GM18507 (cell line): ENCODE measurements at regions not wholly inside any gene's neighbourhood (a gene's known extent, or its start where the extent isn't known, plus 50 kb on each side); places are given as distances from the start of the nearest gene placed in this dataset.

ENCODE experiments used
- DNase-seq: peaks from one replicate; pipeline ENCODE4 v3.0.0; 2011; ENCODE audit warnings: low read depth; ENCODE audit not compliant: insufficient read length; ENCODE audit errors: extremely low spot score
- FAIRE-seq: peaks from 2 replicates; lab custom pipeline; 2011; peaks lifted over from hg19 to GRCh38; lab: Jason Lieb, UNC

- FAIRE-seq (no peak), DNase-seq (no peak)
These were observed 545.6 kb downstream of the AJAP1 start for GRCh38 chr1:5200006-5200405.

- DNase-seq: no peak
- FAIRE-seq: no peak
These were observed 543.9 kb downstream of the AJAP1 start for GRCh38 chr1:5198328-5198727.

GRCh38 chr1:5191470-5191869 lies 537.1 kb downstream of the AJAP1 start:
- no peak for FAIRE-seq
- DNase-seq: no peak

- no peak for FAIRE-seq
- DNase-seq: no peak
These were observed 535.0 kb downstream of the AJAP1 start for GRCh38 chr1:5189384-5189783.

GRCh38 chr1:5165762-5166161 lies 511.4 kb downstream of the AJAP1 start:
- no peak for DNase-seq
- no peak for FAIRE-seq

GRCh38 chr1:5164158-5164557 lies 509.7 kb downstream of the AJAP1 start:
- FAIRE-seq: no peak
- DNase-seq: no peak

- no peak for FAIRE-seq
These were observed 507.0 kb downstream of the AJAP1 start for GRCh38 chr1:5161372-5161771.

GRCh38 chr1:5157175-5157574 lies 502.8 kb downstream of the AJAP1 start:
- DNase-seq (no peak), FAIRE-seq (no peak)

More at GRCh38 chr1:5161372-5161771, 507.0 kb downstream of the AJAP1 start:
- DNase-seq: no peak

- DNase-seq (no peak), FAIRE-seq (no peak)
These were observed 502.2 kb downstream of the AJAP1 start for GRCh38 chr1:5156416-5157120.

GRCh38 chr1:5151511-5151910 lies 497.1 kb downstream of the AJAP1 start:
- DNase-seq (no peak), FAIRE-seq (no peak)

GRCh38 chr1:5150191-5150590 lies 495.8 kb downstream of the AJAP1 start:
- no peak for DNase-seq
- FAIRE-seq: no peak

- FAIRE-seq: no peak
- no peak for DNase-seq
These were observed 493.4 kb downstream of the AJAP1 start for GRCh38 chr1:5147806-5148205.

GRCh38 chr1:5142389-5142788 lies 488.0 kb downstream of the AJAP1 start:
- FAIRE-seq (no peak), DNase-seq (no peak)

GRCh38 chr1:5141750-5142149 lies 487.3 kb downstream of the AJAP1 start:
- DNase-seq: no peak
- FAIRE-seq: no peak

- no peak for DNase-seq
These were observed 486.6 kb downstream of the AJAP1 start for GRCh38 chr1:5140962-5141361.

GRCh38 chr1:5140136-5140535 lies 485.7 kb downstream of the AJAP1 start:
- DNase-seq (no peak), FAIRE-seq (no peak)

More at GRCh38 chr1:5140962-5141361, 486.6 kb downstream of the AJAP1 start:
- FAIRE-seq: no peak

GRCh38 chr1:5129746-5130355 lies 475.4 kb downstream of the AJAP1 start:
- FAIRE-seq: no peak
- DNase-seq: no peak

- FAIRE-seq (no peak), DNase-seq (no peak)
These were observed 470.8 kb downstream of the AJAP1 start for GRCh38 chr1:5125208-5125607.

GRCh38 chr1:5120559-5120958 lies 466.1 kb downstream of the AJAP1 start:
- no peak for FAIRE-seq
- no peak for DNase-seq

- FAIRE-seq (no peak), DNase-seq (no peak)
These were observed 465.2 kb downstream of the AJAP1 start for GRCh38 chr1:5119366-5120234.
